K562 (cell line): ENCODE measurements at regions not wholly inside any gene's neighbourhood (a gene's known extent, or its start where the extent isn't known, plus 50 kb on each side); places are given as distances from the start of the nearest gene placed in this dataset.

Experiments used
- KDM2B ChIP-seq: fragments of 250-450 bp; sonication (Bioruptor Pico); IDR thresholded peaks from 2 replicates; pipeline ENCODE4 v1.8.0; 2021; ENCODE audit warnings: mild to moderate bottlenecking, moderate library complexity
- STAT6 ChIP-seq: sonication (generic); formaldehyde crosslinking; IDR thresholded peaks from 2 replicates; pipeline ENCODE4 v1.8.1; 2023; ENCODE audit warnings: mild to moderate bottlenecking, missing genetic modification reagents
- ZNF609 ChIP-seq: sonication (generic); formaldehyde crosslinking; IDR thresholded peaks from 2 replicates; pipeline ENCODE4 v1.8.1; 2023; ENCODE audit warnings: missing genetic modification reagents, mild to moderate bottlenecking, borderline replicate concordance

GRCh38 chr13:105338006-105338405 is 1197.5 kb downstream of the EFNB2 start (continued):
- TF ChIP-seq ZNF609 (CRISPR knock-in tag) = no peak
- no peak for TF ChIP-seq STAT6
- no peak for TF ChIP-seq KDM2B (CRISPR knock-in tag)
